Stomach (tissue), 4 donors: ENCODE measurements at regions not wholly inside any gene's neighbourhood (a gene's known extent, or its start where the extent isn't known, plus 50 kb on each side); places are given as distances from the start of the nearest gene placed in this dataset.

Source experiments
- CTCF ChIP-seq, 7 experiments: fragments of 450-650 bp in 4 of 7; fragments of 200-600 bp in 3 of 7; sonication (generic) in 3 of 7; IDR thresholded peaks; one replicate each; pipeline ENCODE4 v1.5.1; 2016 to 2019; ENCODE audit warnings: antibody characterized with exemption in 7 of 7, control low read depth in 2 of 7, mild to moderate bottlenecking in 1 of 7
- POLR2AphosphoS5 ChIP-seq, 3 donors: sonication (generic); formaldehyde crosslinking; IDR thresholded peaks; one replicate each; pipeline ENCODE4 v1.6.1; 2016; ENCODE audit warnings: antibody characterized with exemption in 3 of 3

GRCh38 chr2:172357442-172357841 is 69.9 kb upstream of the ITGA6 start:
- TF ChIP-seq CTCF (IDR thresholded peaks at IDR 0.05) (no peak), POLR2AphosphoS5 (IDR thresholded peaks at IDR 0.05) (no peak)
